GM12892 (cell line): ENCODE measurements at regions not wholly inside any gene's neighbourhood (a gene's known extent, or its start where the extent isn't known, plus 50 kb on each side); places are given as distances from the start of the nearest gene placed in this dataset.
A peak's percentile ranks its signal among the peaks of the same experiment; 100 is the strongest.
"Not testable (repeated sequence)": the region's sequence is repeated elsewhere in the genome, so short reads cannot be mapped to it uniquely, and the experiment has no call there.

Source experiments
- DNase-seq: peaks from one replicate; pipeline ENCODE4 v3.0.0; 2011; ENCODE audit not compliant: insufficient read length
- FAIRE-seq: peaks from 2 replicates; lab custom pipeline; 2011; peaks lifted over from hg19 to GRCh38; lab: Jason Lieb, UNC
- POLR2A ChIP-seq: IDR thresholded peaks from 2 replicates; pipeline ENCODE4 v1.6.1; 2011; ENCODE audit warnings: low read depth, low read length, control low read depth
- POLR2AphosphoS5 ChIP-seq: IDR thresholded peaks from 2 replicates; pipeline ENCODE4 v1.6.1; 2011; ENCODE audit warnings: low read depth, low read length, control low read depth
- TAF1 ChIP-seq: IDR thresholded peaks from 2 replicates; pipeline ENCODE4 v1.6.1; 2011; ENCODE audit warnings: low read depth, mild to moderate bottlenecking, control low read depth, low read length, borderline replicate concordance

GRCh38 chr12:94916663-94917062 is 86.8 kb downstream of the NDUFA12 start:
- TF ChIP-seq TAF1 (no peak), POLR2A (no peak), POLR2AphosphoS5 (no peak)
- no peak for DNase-seq
- no peak for FAIRE-seq

- TF ChIP-seq TAF1 (no peak), POLR2AphosphoS5 (no peak), POLR2A (no peak)
- FAIRE-seq = no peak
- no peak for DNase-seq
Measured at GRCh38 chr12:94909663-94910062, 93.8 kb downstream of the NDUFA12 start.

- not testable (repeated sequence) for FAIRE-seq, DNase-seq
Measured at GRCh38 chr12:94905749-94906148, 97.7 kb downstream of the NDUFA12 start.

GRCh38 chr12:94900496-94900895 is 103.0 kb downstream of the NDUFA12 start:
- TF ChIP-seq POLR2A (no peak), TAF1 (no peak), POLR2AphosphoS5 (no peak)
- FAIRE-seq = no peak

GRCh38 chr12:94898388-94898787 is 105.1 kb downstream of the NDUFA12 start:
- DNase-seq (no peak), FAIRE-seq (peak; percentile 5)
- TF ChIP-seq POLR2AphosphoS5 (no peak), POLR2A (no peak), TAF1 (no peak)

More at GRCh38 chr12:94900496-94900895, 103.0 kb downstream of the NDUFA12 start:
- DNase-seq = no peak

GRCh38 chr12:94892544-94893267 is 110.8 kb downstream of the NDUFA12 start:
- TF ChIP-seq TAF1 = no peak
- no peak for TF ChIP-seq POLR2A
- TF ChIP-seq POLR2AphosphoS5 = no peak
- no peak for DNase-seq
- FAIRE-seq = no peak

GRCh38 chr12:94889445-94890210 is 113.9 kb downstream of the NDUFA12 start:
- DNase-seq (no peak), FAIRE-seq (no peak)
- no peak for TF ChIP-seq POLR2A
- TF ChIP-seq POLR2AphosphoS5 = no peak
- no peak for TF ChIP-seq TAF1

GRCh38 chr12:94879542-94879941 is 124.0 kb downstream of the NDUFA12 start:
- TF ChIP-seq POLR2AphosphoS5 (no peak), TAF1 (no peak), POLR2A (no peak)
- no peak for DNase-seq
- FAIRE-seq = no peak

- TF ChIP-seq POLR2A (no peak), POLR2AphosphoS5 (no peak), TAF1 (no peak)
- DNase-seq = peak; percentile 32
- FAIRE-seq = peak; percentile 97
Measured at GRCh38 chr12:94875525-94875924, 128.0 kb downstream of the NDUFA12 start.

GRCh38 chr12:94874518-94875302 is 128.8 kb downstream of the NDUFA12 start:
- no peak for DNase-seq
- TF ChIP-seq POLR2A (no peak), POLR2AphosphoS5 (no peak), TAF1 (no peak)
- peak; percentile 80 for FAIRE-seq
